ENCODE measurements at regions not wholly inside any gene's neighbourhood (a gene's known extent, or its start where the extent isn't known, plus 50 kb on each side); places are given as distances from the start of the nearest gene placed in this dataset.

DNA sequence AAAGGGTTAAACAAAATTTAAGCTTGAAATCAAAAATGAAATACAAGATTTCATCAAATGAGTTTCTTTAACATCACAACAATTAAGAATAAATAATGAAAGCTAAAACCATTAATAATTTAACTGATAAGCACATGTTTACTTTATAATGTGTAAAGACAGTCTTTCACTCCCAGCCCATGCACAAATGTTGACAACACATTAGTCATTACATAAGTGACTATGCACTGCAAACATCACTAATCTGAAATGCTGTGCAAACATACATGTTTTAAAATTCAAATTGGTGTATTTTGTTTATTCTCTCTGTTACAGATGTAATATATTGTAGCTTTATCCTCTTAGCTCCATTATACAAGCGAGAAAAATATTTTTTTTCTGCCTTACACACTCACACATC lies 220.6 kb upstream of the CPXCR1 start:
- Histone ChIP-seq H3K4me3 (no peak overlapping the region), H3K36me3 (replicated peaks; ENCODE audit: insufficient read depth, low read depth) (no peaks in the 10 kb centered on the region), H3K27me3 (no peaks in the 10 kb centered on the region), H3K27ac (no peak overlapping the region), H3K4me1 (ENCODE audit: insufficient read depth) (peaks cover 6% of the 10 kb centered on the region), H3K79me2 (no peaks in the 10 kb centered on the region), H4K20me1 (ENCODE audit: insufficient read depth, poor library complexity, severe bottlenecking) (no peaks in the 10 kb centered on the region), H3K9me2 (replicated peaks; ENCODE audit: insufficient read depth) (no peaks in the 10 kb centered on the region), H2AFZ (no peak overlapping the region), H3K9me3 (ENCODE audit: low read depth) (no peaks in the 10 kb centered on the region), H3K4me2 (no peak overlapping the region)
- TF ChIP-seq, protein P1, sequence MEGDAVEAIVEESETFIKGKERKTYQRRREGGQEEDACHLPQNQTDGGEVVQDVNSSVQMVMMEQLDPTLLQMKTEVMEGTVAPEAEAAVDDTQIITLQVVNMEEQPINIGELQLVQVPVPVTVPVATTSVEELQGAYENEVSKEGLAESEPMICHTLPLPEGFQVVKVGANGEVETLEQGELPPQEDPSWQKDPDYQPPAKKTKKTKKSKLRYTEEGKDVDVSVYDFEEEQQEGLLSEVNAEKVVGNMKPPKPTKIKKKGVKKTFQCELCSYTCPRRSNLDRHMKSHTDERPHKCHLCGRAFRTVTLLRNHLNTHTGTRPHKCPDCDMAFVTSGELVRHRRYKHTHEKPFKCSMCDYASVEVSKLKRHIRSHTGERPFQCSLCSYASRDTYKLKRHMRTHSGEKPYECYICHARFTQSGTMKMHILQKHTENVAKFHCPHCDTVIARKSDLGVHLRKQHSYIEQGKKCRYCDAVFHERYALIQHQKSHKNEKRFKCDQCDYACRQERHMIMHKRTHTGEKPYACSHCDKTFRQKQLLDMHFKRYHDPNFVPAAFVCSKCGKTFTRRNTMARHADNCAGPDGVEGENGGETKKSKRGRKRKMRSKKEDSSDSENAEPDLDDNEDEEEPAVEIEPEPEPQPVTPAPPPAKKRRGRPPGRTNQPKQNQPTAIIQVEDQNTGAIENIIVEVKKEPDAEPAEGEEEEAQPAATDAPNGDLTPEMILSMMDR (IDR thresholded peaks at IDR 0.05; ENCODE audit: poor library complexity) = no peak
- TF ChIP-seq EZH2 (IDR thresholded peaks at IDR 0.05; ENCODE audit: borderline replicate concordance) (no peak), EZH2phosphoT487 (IDR thresholded peaks at IDR 0.05; ENCODE audit: low read depth, severe bottlenecking, unreplicated experiment) (no peak)
- DNase-seq (ENCODE audit: low spot score) = no peak
- WGBS (ENCODE audit: low lambda C conversion rate, missing lambda C conversion rate) = 90% methylated on average over 1 of the region's 1 CpG

DNA sequence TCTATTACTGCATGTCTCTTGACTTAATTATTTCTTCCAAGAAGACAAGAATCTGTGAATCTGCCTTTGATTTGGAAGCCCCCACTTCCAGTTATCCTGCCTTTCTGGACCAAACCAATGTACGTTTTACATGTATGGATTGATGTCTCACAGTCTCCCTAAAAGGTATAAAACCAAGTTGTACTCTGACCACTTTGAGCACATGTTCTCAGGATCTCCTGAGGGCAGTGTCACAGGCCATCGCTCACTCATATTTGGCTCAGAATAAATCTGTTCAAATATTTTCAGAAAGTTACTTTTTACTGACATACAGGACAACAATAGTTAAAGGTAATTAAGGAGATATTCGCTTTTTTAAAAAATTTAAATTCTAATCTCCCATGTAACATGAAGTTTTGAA lies 188.6 kb upstream of the CPXCR1 start:
- Histone ChIP-seq H3K79me2 (no peaks in the 10 kb centered on the region), H3K27ac (no peak overlapping the region), H3K9me3 (ENCODE audit: low read depth) (no peaks in the 10 kb centered on the region), H3K4me3 (no peak overlapping the region), H3K36me3 (replicated peaks; ENCODE audit: insufficient read depth, low read depth) (no peaks in the 10 kb centered on the region), H3K27me3 (no peaks in the 10 kb centered on the region), H3K9me2 (replicated peaks; ENCODE audit: insufficient read depth) (no peaks in the 10 kb centered on the region), H3K4me1 (ENCODE audit: insufficient read depth) (peaks cover 16% of the 10 kb centered on the region), H4K20me1 (ENCODE audit: insufficient read depth, poor library complexity, severe bottlenecking) (no peaks in the 10 kb centered on the region), H2AFZ (no peak overlapping the region), H3K4me2 (no peak overlapping the region)
- no peak for DNase-seq (ENCODE audit: low spot score)
- TF ChIP-seq, protein P1 (IDR thresholded peaks at IDR 0.05; ENCODE audit: poor library complexity) = no peak
- TF ChIP-seq EZH2 (IDR thresholded peaks at IDR 0.05; ENCODE audit: borderline replicate concordance) = no peak
- no peak for TF ChIP-seq EZH2phosphoT487 (IDR thresholded peaks at IDR 0.05; ENCODE audit: low read depth, severe bottlenecking, unreplicated experiment)
- WGBS (ENCODE audit: low lambda C conversion rate, missing lambda C conversion rate) = 80% methylated on average over 3 of the region's 3 CpGs

DNA sequence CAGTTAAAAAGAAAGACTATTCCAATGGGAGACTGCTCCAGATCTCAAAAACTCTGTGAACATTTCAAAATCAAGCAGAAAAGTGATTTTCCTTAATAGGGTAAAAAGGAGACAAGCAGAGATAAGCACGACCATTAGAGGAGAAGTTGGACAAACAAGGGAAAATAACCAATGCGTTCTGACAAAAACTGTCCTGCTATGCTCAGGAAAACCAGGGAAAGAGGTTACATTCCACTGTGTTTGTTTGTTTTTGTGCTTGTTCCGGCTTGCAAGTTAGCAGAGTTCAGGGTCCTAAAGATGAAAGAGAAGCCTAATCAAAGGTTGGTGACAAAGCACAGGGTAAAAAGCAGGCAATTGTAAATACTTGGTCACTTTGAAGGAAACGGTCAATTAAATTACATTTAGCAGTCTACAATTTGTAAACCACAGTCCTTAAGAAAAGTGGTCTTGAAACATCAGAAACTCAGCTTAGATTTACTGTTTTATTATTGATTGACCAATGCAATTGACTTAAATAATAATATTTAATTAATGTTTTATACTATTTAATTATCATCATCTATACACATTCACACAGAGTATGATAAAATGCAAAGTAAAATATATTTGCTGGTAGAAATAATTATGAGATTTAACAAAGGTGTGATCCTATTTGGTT lies 186.2 kb upstream of the CPXCR1 start:
- WGBS (ENCODE audit: low lambda C conversion rate, missing lambda C conversion rate) = 4% methylated on average over 4 of the region's 4 CpGs
- peak; percentile 35 for DNase-seq (ENCODE audit: low spot score)
- H3K4me3 ChIP-seq = no peak overlapping the region
- no peaks in the 10 kb centered on the region for H3K27me3 ChIP-seq
- peak overlapping the region; percentile 64 for H3K4me2 ChIP-seq
- no peaks in the 10 kb centered on the region for H3K79me2 ChIP-seq
- peak overlapping the region; percentile 46 for H2AFZ ChIP-seq
- peak overlapping the region; percentile 82 for H3K27ac ChIP-seq
- TF ChIP-seq EZH2 (IDR thresholded peaks at IDR 0.05; ENCODE audit: borderline replicate concordance) (no peak), EZH2phosphoT487 (IDR thresholded peaks at IDR 0.05; ENCODE audit: low read depth, severe bottlenecking, unreplicated experiment) (no peak)
- TF ChIP-seq, protein P1 (IDR thresholded peaks at IDR 0.05; ENCODE audit: poor library complexity) = no peak
- H4K20me1 ChIP-seq (ENCODE audit: insufficient read depth, poor library complexity, severe bottlenecking) = no peaks in the 10 kb centered on the region
- no peaks in the 10 kb centered on the region for H3K9me3 ChIP-seq (ENCODE audit: low read depth)
- H3K4me1 ChIP-seq (ENCODE audit: insufficient read depth) = peaks cover 16% of the 10 kb centered on the region
- H3K36me3 ChIP-seq (replicated peaks; ENCODE audit: insufficient read depth, low read depth) = no peaks in the 10 kb centered on the region
- H3K9me2 ChIP-seq (replicated peaks; ENCODE audit: insufficient read depth) = no peaks in the 10 kb centered on the region

Measured in hepatocyte (in vitro differentiated cells).